H9 (cell line): ENCODE measurements at regions not wholly inside any gene's neighbourhood (a gene's known extent, or its start where the extent isn't known, plus 50 kb on each side); places are given as distances from the start of the nearest gene placed in this dataset.

Experiments
- DNase-seq: peaks from one replicate; pipeline ENCODE4 v3.0.0-alpha.2; 2017
- H2AFZ ChIP-seq: one replicate; pipeline ENCODE4 v1.6.1; 2013; ENCODE audit warnings: mild to moderate bottlenecking, low read length, control low read depth, moderate library complexity
- H2AK5ac ChIP-seq: 2 replicates; pipeline ENCODE4 v1.6.1; 2013; ENCODE audit warnings: low read length, control low read depth, mixed read lengths; ENCODE audit not compliant: insufficient read length
- H2BK120ac ChIP-seq: one replicate; pipeline ENCODE4 v1.6.1; 2013; ENCODE audit warnings: low read depth, mild to moderate bottlenecking, low read length, control low read depth, inconsistent platforms; ENCODE audit not compliant: poor library complexity, severe bottlenecking
- H2BK12ac ChIP-seq: 2 replicates; pipeline ENCODE4 v1.6.1; 2013; ENCODE audit warnings: low read length, control low read depth, mixed read lengths, low read depth; ENCODE audit not compliant: insufficient read length
- H2BK15ac ChIP-seq: 2 replicates; pipeline ENCODE4 v1.6.1; 2013; ENCODE audit warnings: low read depth, low read length, control low read depth
- H2BK20ac ChIP-seq: one replicate; pipeline ENCODE4 v1.6.1; 2013; ENCODE audit warnings: low read depth, mild to moderate bottlenecking, low read length, control low read depth, inconsistent platforms; ENCODE audit not compliant: poor library complexity, severe bottlenecking
- H2BK5ac ChIP-seq: 2 replicates; pipeline ENCODE4 v1.6.1; 2013; ENCODE audit warnings: low read length, control low read depth, mixed read lengths; ENCODE audit not compliant: insufficient read length
- H3K14ac ChIP-seq: 2 replicates; pipeline ENCODE4 v1.6.1; 2013; ENCODE audit warnings: low read length, control low read depth; ENCODE audit not compliant: insufficient read depth
- H3K18ac ChIP-seq: 2 replicates; pipeline ENCODE4 v1.6.1; 2013; ENCODE audit warnings: low read depth, mild to moderate bottlenecking, mixed read lengths, low read length, control low read depth; ENCODE audit not compliant: insufficient read length
- H3K23ac ChIP-seq: 2 replicates; pipeline ENCODE4 v1.6.1; 2013; ENCODE audit warnings: low read length, control low read depth, mixed read lengths, low read depth; ENCODE audit not compliant: insufficient read length
- H3K23me2 ChIP-seq: 2 replicates; pipeline ENCODE4 v1.6.1; 2013; ENCODE audit warnings: low read depth, mild to moderate bottlenecking, mixed read lengths, low read length, control low read depth; ENCODE audit not compliant: insufficient read length, poor library complexity, severe bottlenecking
- H3K27ac ChIP-seq: 2 replicates; pipeline ENCODE4 v1.5.1; 2013; ENCODE audit warnings: low read length, control low read depth, mixed read lengths, low read depth; ENCODE audit not compliant: insufficient read length
- H3K27me3 ChIP-seq: 2 replicates; pipeline ENCODE4 v1.6.1; 2013; ENCODE audit warnings: low read length, control low read depth, inconsistent platforms; ENCODE audit not compliant: insufficient read depth
- H3K4ac ChIP-seq: 2 replicates; pipeline ENCODE4 v1.6.1; 2013; ENCODE audit warnings: low read depth, mild to moderate bottlenecking, control low read depth, inconsistent platforms, low read length, moderate library complexity
- H3K4me1 ChIP-seq: 2 replicates; pipeline ENCODE4 v1.6.1; 2013; ENCODE audit warnings: low read length, control low read depth, inconsistent platforms; ENCODE audit not compliant: insufficient read depth
- H3K4me2 ChIP-seq: 2 replicates; pipeline ENCODE4 v1.6.1; 2013; ENCODE audit warnings: low read length, control low read depth, mixed read lengths; ENCODE audit not compliant: insufficient read length, insufficient read depth
- H3K56ac ChIP-seq: 2 replicates; pipeline ENCODE4 v1.6.1; 2013; ENCODE audit warnings: low read depth, mild to moderate bottlenecking, mixed read lengths, low read length, control low read depth; ENCODE audit not compliant: insufficient read length
- H3K79me1 ChIP-seq: 2 replicates; pipeline ENCODE4 v1.6.1; 2013; ENCODE audit warnings: low read depth, mild to moderate bottlenecking, moderate library complexity, low read length, control low read depth, inconsistent platforms; ENCODE audit not compliant: insufficient read depth, poor library complexity, severe bottlenecking
- H3K79me2 ChIP-seq: 2 replicates; pipeline ENCODE4 v1.6.1; 2013; ENCODE audit warnings: low read length, control low read depth, inconsistent platforms; ENCODE audit not compliant: insufficient read depth
- H3K9ac ChIP-seq: 2 replicates; pipeline ENCODE4 v1.6.1; 2013; ENCODE audit warnings: low read length, control low read depth, mixed read lengths; ENCODE audit not compliant: insufficient read length; ENCODE audit errors: extremely low read depth
- H3K9me3 ChIP-seq: one replicate; pipeline ENCODE4 v1.6.1; 2013; ENCODE audit warnings: low read depth, low read length, inconsistent platforms; ENCODE audit not compliant: control insufficient read depth
- H3T11ph ChIP-seq: one replicate; pipeline ENCODE4 v1.6.1; 2013; ENCODE audit warnings: mild to moderate bottlenecking, low read length, control low read depth, inconsistent platforms
- H4K20me1 ChIP-seq: one replicate; pipeline ENCODE4 v1.6.1; 2013; ENCODE audit not compliant: control insufficient read depth, insufficient read length, insufficient read depth
- H4K5ac ChIP-seq: 2 replicates; pipeline ENCODE4 v1.6.1; 2013; ENCODE audit warnings: low read depth, mild to moderate bottlenecking, mixed read lengths, low read length, control low read depth; ENCODE audit not compliant: insufficient read length
- H4K8ac ChIP-seq: replicated peaks from 2 replicates; pipeline ENCODE4 v1.6.1; 2013; ENCODE audit warnings: low read length, control low read depth, mixed read lengths, low read depth; ENCODE audit not compliant: insufficient read length
- H4K91ac ChIP-seq: 2 replicates; pipeline ENCODE4 v1.6.1; 2013; ENCODE audit warnings: low read depth, mild to moderate bottlenecking, moderate library complexity, mixed read lengths, low read length, control low read depth; ENCODE audit not compliant: insufficient read length
- H3K27ac Mint-ChIP-seq, 3 experiments: 2 replicates in 2 of 3; 3 replicates in 1 of 3; pipeline ENCODE4 v1.8.0; 2020 to 2021; ENCODE audit warnings: mixed read lengths in 3 of 3, mild to moderate bottlenecking in 1 of 3, moderate library complexity in 1 of 3
- H3K27me3 Mint-ChIP-seq: 2 replicates; pipeline ENCODE4 v1.8.0; 2021; ENCODE audit warnings: low read depth, mild to moderate bottlenecking, moderate library complexity, mixed read lengths
- H3K36me3 Mint-ChIP-seq, 3 experiments: 2 replicates in 2 of 3; 3 replicates in 1 of 3; pipeline ENCODE4 v1.8.0; 2020 to 2021; ENCODE audit warnings: low read depth in 3 of 3, mixed read lengths in 3 of 3; ENCODE audit not compliant: insufficient read depth in 1 of 3
- H3K4me1 Mint-ChIP-seq, 2 experiments: 2 replicates each; pipeline ENCODE4 v1.8.0; 2020; ENCODE audit warnings: mixed read lengths in 2 of 2
- H3K4me3 Mint-ChIP-seq, 2 experiments: 2 replicates in 1 of 2; 3 replicates in 1 of 2; pipeline ENCODE4 v1.8.0; 2020 to 2021; ENCODE audit warnings: mild to moderate bottlenecking in 2 of 2, mixed read lengths in 2 of 2, moderate library complexity in 1 of 2
- H3K9me3 Mint-ChIP-seq, 2 experiments: 2 replicates in 1 of 2; 3 replicates in 1 of 2; pipeline ENCODE4 v1.8.0; 2020; ENCODE audit warnings: mild to moderate bottlenecking in 2 of 2, mixed read lengths in 2 of 2, moderate library complexity in 1 of 2
- CTCF ChIP-seq: fragments of 200-600 bp; sonication (generic); conservative IDR thresholded peaks from 3 replicates; pipeline ENCODE4 v1.8.0; 2021; ENCODE audit warnings: antibody characterized with exemption, mild to moderate bottlenecking
- WGBS: extraction: QIAGEN DNeasy Blood & Tissue Kit; methylation state at CpG from one replicate; pipeline ENCODE4 v1.1.7; 2013; ENCODE audit warnings: missing lambda C conversion rate, low lambda C conversion rate, mixed read lengths; ENCODE audit not compliant: insufficient read length; ENCODE audit errors: extremely low coverage; 5-methylcytosine and 5-hydroxymethylcytosine counted together

- Histone ChIP-seq H4K8ac (no peak overlapping the region), H4K5ac (no peak overlapping the region), H3K14ac (no peak overlapping the region), H2AFZ (no peak overlapping the region), H3K9me3 (no peaks in the 10 kb centered on the region), H2BK5ac (no peak overlapping the region), H4K20me1 (no peaks in the 10 kb centered on the region), H4K91ac (no peak overlapping the region), H2BK15ac (no peak overlapping the region), H3K18ac (no peak overlapping the region), H3T11ph (no peak overlapping the region), H3K4me2 (no peak overlapping the region), H3K9ac (no peak overlapping the region), H3K27ac (no peak overlapping the region), H3K79me1 (no peaks in the 10 kb centered on the region), H2AK5ac (no peak overlapping the region), H3K79me2 (no peaks in the 10 kb centered on the region), H3K56ac (no peak overlapping the region), H2BK20ac (no peak overlapping the region), H3K27me3 (no peaks in the 10 kb centered on the region), H3K4me1 (no peaks in the 10 kb centered on the region), H3K23me2 (no peaks in the 10 kb centered on the region), H3K23ac (no peak overlapping the region), H2BK12ac (no peak overlapping the region), H2BK120ac (no peak overlapping the region), H3K4ac (no peak overlapping the region)
- Mint-ChIP-seq H3K27me3 (no peaks in the 10 kb centered on the region; the same call in none of the 2 replicates), H3K4me1 (peaks cover 3 to 4% of the 10 kb centered on the region in 2 experiments; a peak in 3 of 4 replicates), H3K4me3 (no peak overlapping the region), H3K9me3 (no peaks in the 10 kb centered on the region), H3K36me3 (no peaks in the 10 kb centered on the region), H3K27ac (no peak overlapping the region)
- no peak for DNase-seq
- WGBS, result no CpG with 5 or more reads among the region's 6 CpGs
- no peak for TF ChIP-seq CTCF
These were observed 396.2 kb upstream of the IGFBP3 start for GRCh38 chr7:46317256-46317655.
